DND-41 (cell line): ENCODE measurements at regions not wholly inside any gene's neighbourhood (a gene's known extent, or its start where the extent isn't known, plus 50 kb on each side); places are given as distances from the start of the nearest gene placed in this dataset.
A peak's percentile ranks its signal among the peaks of the same experiment; 100 is the strongest.
"Not testable (repeated sequence)": the region's sequence is repeated elsewhere in the genome, so short reads cannot be mapped to it uniquely, and the experiment has no call there.

Experiments
- ATAC-seq: fragments of 200-7000 bp; cut with Tn5 transposase; 3 replicates; pipeline ENCODE4 v1.9.1; 2021; ENCODE audit warnings: low read depth; ENCODE audit not compliant: insufficient read depth
- DNase-seq: peaks from one replicate; pipeline ENCODE4 v3.0.0-alpha.2; 2020
- H2AFZ ChIP-seq: 2 replicates; pipeline ENCODE4 v1.6.0; 2012; ENCODE audit warnings: low read depth, low read length
- H3K27ac ChIP-seq: 2 replicates; pipeline ENCODE4 v1.5.1; 2012; ENCODE audit warnings: low read length, inconsistent platforms
- H3K27me3 ChIP-seq: fragments of 200-600 bp; sonication (generic); 2 replicates; pipeline ENCODE4 v1.6.0; 2012; ENCODE audit warnings: low read length, mild to moderate bottlenecking, inconsistent platforms; ENCODE audit not compliant: insufficient read depth, poor library complexity
- H3K36me3 ChIP-seq: 2 replicates; pipeline ENCODE4 v1.5.1; 2012; ENCODE audit warnings: low read length, inconsistent platforms; ENCODE audit not compliant: insufficient read depth
- H3K4me1 ChIP-seq: 2 replicates; pipeline ENCODE4 v1.5.1; 2012; ENCODE audit warnings: mild to moderate bottlenecking, low read length; ENCODE audit not compliant: insufficient read depth
- H3K4me2 ChIP-seq: 2 replicates; pipeline ENCODE4 v1.6.0; 2012; ENCODE audit warnings: mild to moderate bottlenecking, moderate library complexity, low read length, inconsistent platforms; ENCODE audit not compliant: insufficient read depth
- H3K4me3 ChIP-seq, 2 experiments: fragments of 200-600 bp in 1 of 2; shearing (Covaris generic) in 1 of 2; 2 replicates each; pipeline ENCODE4 v1.5.1; 2012 to 2016; ENCODE audit warnings: inconsistent platforms in 2 of 2, low read length in 2 of 2, mild to moderate bottlenecking in 2 of 2, low read depth in 1 of 2, moderate library complexity in 1 of 2
- H3K79me2 ChIP-seq: 2 replicates; pipeline ENCODE4 v1.6.0; 2012; ENCODE audit warnings: low read length, inconsistent platforms; ENCODE audit not compliant: insufficient read depth
- H3K9ac ChIP-seq: 2 replicates; pipeline ENCODE4 v1.6.0; 2012; ENCODE audit warnings: low read depth, mild to moderate bottlenecking, inconsistent platforms, low read length, moderate library complexity
- H3K9me3 ChIP-seq: 2 replicates; pipeline ENCODE4 v1.5.1; 2012; ENCODE audit warnings: low read length, moderate library complexity, mild to moderate bottlenecking, inconsistent platforms; ENCODE audit not compliant: insufficient read depth, severe bottlenecking
- H4K20me1 ChIP-seq: 2 replicates; pipeline ENCODE4 v1.6.0; 2012; ENCODE audit warnings: low read length; ENCODE audit not compliant: insufficient read depth
- CTCF ChIP-seq: IDR thresholded peaks from 2 replicates; pipeline ENCODE4 v1.5.1; 2012; ENCODE audit warnings: borderline replicate concordance, low read length, moderate library complexity, mild to moderate bottlenecking; ENCODE audit not compliant: poor library complexity, severe bottlenecking; ENCODE audit errors: extremely low read depth
- EZH2 ChIP-seq: IDR thresholded peaks from 3 replicates; pipeline ENCODE4 v1.6.1; 2012; ENCODE audit warnings: borderline replicate concordance, low read depth, mild to moderate bottlenecking, moderate library complexity, low read length, inconsistent platforms; ENCODE audit not compliant: severe bottlenecking

GRCh38 chr16:10256784-10257641 is 74.8 kb upstream of the GRIN2A start:
- Histone ChIP-seq H3K27me3 (no peaks in the 10 kb centered on the region), H3K27ac (no peak overlapping the region), H3K4me2 (peak overlapping the region; percentile 38), H3K79me2 (no peaks in the 10 kb centered on the region), H4K20me1 (no peaks in the 10 kb centered on the region), H3K9me3 (no peaks in the 10 kb centered on the region), H2AFZ (peak overlapping the region; percentile 57), H3K4me1 (peaks cover 6% of the 10 kb centered on the region; the same call in 1 of the 2 replicates), H3K36me3 (no peaks in the 10 kb centered on the region), H3K9ac (no peak overlapping the region), H3K4me3 (no peak overlapping the region)
- no peak for TF ChIP-seq EZH2
- peak; percentile 84 for TF ChIP-seq CTCF
- DNase-seq (peak; percentile 47), ATAC-seq (peak; percentile 90)

GRCh38 chr16:10257642-10258251 is 75.5 kb upstream of the GRIN2A start:
- H3K4me1 ChIP-seq, H3K9me3 ChIP-seq, H3K27me3 ChIP-seq, ATAC-seq, DNase-seq, H4K20me1 ChIP-seq, H3K27ac ChIP-seq, H3K4me2 ChIP-seq, H3K79me2 ChIP-seq, H3K4me3 ChIP-seq, H3K36me3 ChIP-seq, H3K9ac ChIP-seq: not testable (repeated sequence)
- peak overlapping the region; percentile 57; the same call in 1 of the 2 replicates for H2AFZ ChIP-seq

- H4K20me1 ChIP-seq, ATAC-seq, H3K4me2 ChIP-seq, DNase-seq, H3K36me3 ChIP-seq, H3K4me3 ChIP-seq, H3K27me3 ChIP-seq, H2AFZ ChIP-seq, H3K9ac ChIP-seq, H3K9me3 ChIP-seq, H3K79me2 ChIP-seq, H3K4me1 ChIP-seq, H3K27ac ChIP-seq: not testable (repeated sequence)
Observed at GRCh38 chr16:10258930-10259603, 76.8 kb upstream of the GRIN2A start.

DNA sequence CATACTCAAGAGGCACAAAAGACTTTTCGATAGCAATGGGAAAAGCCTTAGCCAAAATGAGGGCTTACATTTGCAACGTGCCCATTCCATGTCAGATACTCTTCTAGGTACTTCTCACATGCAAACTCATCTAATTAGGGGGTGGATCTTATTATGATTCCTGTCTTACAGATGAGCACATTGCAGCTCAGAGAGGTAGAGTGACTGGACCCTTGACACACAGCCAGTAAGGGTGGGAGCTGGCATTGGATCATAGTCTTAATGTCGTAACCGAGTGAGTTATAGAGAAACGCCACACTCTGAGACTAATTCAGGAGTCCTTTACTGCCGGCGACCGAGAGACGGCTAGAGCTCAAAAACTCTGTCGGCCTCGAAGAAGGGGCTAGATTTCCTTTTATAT is 78.8 kb upstream of the GRIN2A start:
- Histone ChIP-seq H3K4me2 (no peak overlapping the region), H3K27me3 (no peaks in the 10 kb centered on the region), H3K79me2 (no peaks in the 10 kb centered on the region), H3K4me1 (peaks cover 6% of the 10 kb centered on the region; the same call in 1 of the 2 replicates), H3K9me3 (no peaks in the 10 kb centered on the region), H3K4me3 (no peak overlapping the region), H3K9ac (no peak overlapping the region), H2AFZ (no peak overlapping the region), H3K36me3 (no peaks in the 10 kb centered on the region), H4K20me1 (no peaks in the 10 kb centered on the region), H3K27ac (no peak overlapping the region)
- ATAC-seq: no peak
- no peak for TF ChIP-seq CTCF
- no peak for TF ChIP-seq EZH2
- DNase-seq: no peak

DNA sequence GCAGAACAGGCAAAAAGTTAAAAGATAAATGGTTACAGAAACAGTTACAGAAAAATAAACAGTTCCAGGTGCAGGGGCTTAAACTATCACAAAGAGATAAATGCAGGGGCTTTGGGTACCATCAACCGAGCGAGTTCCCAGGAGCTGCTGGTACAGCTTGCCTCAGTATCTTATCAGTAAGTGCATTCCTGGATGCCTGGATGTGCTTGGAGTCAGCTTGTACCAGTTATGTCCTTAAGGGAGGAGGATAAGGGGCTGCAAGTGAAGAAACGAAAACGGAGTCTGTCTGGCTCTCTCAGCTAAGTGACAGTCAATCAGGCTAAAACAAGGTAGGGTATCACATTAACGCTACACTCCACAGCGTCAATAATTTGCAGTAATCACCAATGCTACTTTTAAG is 79.3 kb upstream of the GRIN2A start:
- not testable (repeated sequence) for H3K27me3 ChIP-seq, DNase-seq, ATAC-seq, H2AFZ ChIP-seq, H3K4me3 ChIP-seq, H3K9ac ChIP-seq, H4K20me1 ChIP-seq, H3K27ac ChIP-seq, H3K79me2 ChIP-seq, H3K4me1 ChIP-seq, H3K9me3 ChIP-seq, H3K4me2 ChIP-seq, H3K36me3 ChIP-seq
